ENCODE measurements at regions not wholly inside any gene's neighbourhood (a gene's known extent, or its start where the extent isn't known, plus 50 kb on each side); places are given as distances from the start of the nearest gene placed in this dataset.

DNA sequence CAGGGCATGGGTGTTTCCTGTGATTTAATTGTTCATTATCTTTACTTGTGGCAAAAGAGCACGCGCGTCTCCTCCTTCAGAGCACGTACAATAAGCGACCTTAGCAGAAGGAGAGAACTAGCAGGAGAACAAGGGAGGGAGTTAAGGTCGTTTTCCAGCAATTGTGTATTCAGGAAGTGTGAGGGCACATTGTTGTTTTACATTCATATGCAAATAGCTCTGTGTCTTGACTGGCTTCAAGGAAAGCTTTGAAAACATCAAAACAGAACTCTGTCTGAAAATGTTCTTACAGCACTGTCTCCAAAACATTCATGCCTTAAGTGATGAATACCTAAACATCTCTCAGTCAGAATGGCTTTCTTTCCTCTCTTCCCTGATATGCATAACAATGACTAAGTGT lies 499.1 kb downstream of the ACTR3B start:
- Mint-ChIP-seq H3K36me3 (no peaks in the 10 kb centered on the region), H3K27me3 (ENCODE audit: insufficient read depth, low read depth) (peaks cover 3% of the 10 kb centered on the region), H3K4me1 (no peaks in the 10 kb centered on the region), H3K4me3 (no peak overlapping the region), H3K9me3 (peaks cover 12% of the 10 kb centered on the region), H3K27ac (no peak overlapping the region)
- Histone ChIP-seq H3K27me3 (no peaks in the 10 kb centered on the region), H3F3A (ENCODE audit: low read depth) (no peaks in the 10 kb centered on the region), H3K36me3 (no peaks in the 10 kb centered on the region), H2AFZ (replicated peaks) (no peak overlapping the region), H3K79me2 (ENCODE audit: low read depth) (no peaks in the 10 kb centered on the region), H4K20me1 (ENCODE audit: low read depth) (no peaks in the 10 kb centered on the region), H3K9me3 (ENCODE audit: low read depth) (no peaks in the 10 kb centered on the region), H3K4me3 (no peak overlapping the region), H3K27ac (no peak overlapping the region), H3K4me2 (no peak overlapping the region), H3K4me1 (no peaks in the 10 kb centered on the region), H3K9ac (no peak overlapping the region)
- TF ChIP-seq EZH2 (IDR thresholded peaks at IDR 0.05) (no peak), EZH2phosphoT487 (IDR thresholded peaks at IDR 0.05) (no peak)
- TF ChIP-seq, protein P1, sequence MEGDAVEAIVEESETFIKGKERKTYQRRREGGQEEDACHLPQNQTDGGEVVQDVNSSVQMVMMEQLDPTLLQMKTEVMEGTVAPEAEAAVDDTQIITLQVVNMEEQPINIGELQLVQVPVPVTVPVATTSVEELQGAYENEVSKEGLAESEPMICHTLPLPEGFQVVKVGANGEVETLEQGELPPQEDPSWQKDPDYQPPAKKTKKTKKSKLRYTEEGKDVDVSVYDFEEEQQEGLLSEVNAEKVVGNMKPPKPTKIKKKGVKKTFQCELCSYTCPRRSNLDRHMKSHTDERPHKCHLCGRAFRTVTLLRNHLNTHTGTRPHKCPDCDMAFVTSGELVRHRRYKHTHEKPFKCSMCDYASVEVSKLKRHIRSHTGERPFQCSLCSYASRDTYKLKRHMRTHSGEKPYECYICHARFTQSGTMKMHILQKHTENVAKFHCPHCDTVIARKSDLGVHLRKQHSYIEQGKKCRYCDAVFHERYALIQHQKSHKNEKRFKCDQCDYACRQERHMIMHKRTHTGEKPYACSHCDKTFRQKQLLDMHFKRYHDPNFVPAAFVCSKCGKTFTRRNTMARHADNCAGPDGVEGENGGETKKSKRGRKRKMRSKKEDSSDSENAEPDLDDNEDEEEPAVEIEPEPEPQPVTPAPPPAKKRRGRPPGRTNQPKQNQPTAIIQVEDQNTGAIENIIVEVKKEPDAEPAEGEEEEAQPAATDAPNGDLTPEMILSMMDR (IDR thresholded peaks at IDR 0.05) = no peak
- DNase-seq (ENCODE audit: low spot score) = peak; percentile 3

DNA sequence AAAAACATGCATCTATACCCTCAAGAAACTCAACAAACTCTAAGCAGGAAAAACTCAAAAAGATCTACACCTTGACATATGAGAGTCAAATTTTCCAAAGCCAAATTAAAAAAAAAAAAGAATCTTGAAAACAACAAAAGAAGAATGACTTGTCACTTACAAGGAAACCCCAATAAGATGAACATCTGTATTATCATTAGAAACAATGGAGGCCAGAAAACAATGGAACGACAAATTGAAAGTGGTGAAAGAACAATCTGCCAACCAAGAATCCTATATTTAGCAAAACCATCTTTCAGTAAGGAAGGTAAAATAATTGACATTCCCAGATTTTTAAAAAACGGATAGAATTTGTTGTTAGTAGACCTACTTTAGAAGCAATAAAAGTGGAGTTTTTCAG lies 516.8 kb downstream of the ACTR3B start:
- no peaks in the 10 kb centered on the region for H3K27me3 Mint-ChIP-seq (ENCODE audit: insufficient read depth, low read depth)
- Histone ChIP-seq H3K4me3 (no peak overlapping the region), H3K4me2 (no peak overlapping the region), H3K27me3 (no peaks in the 10 kb centered on the region), H3K9me3 (ENCODE audit: low read depth) (peaks cover 9% of the 10 kb centered on the region), H3K79me2 (ENCODE audit: low read depth) (no peaks in the 10 kb centered on the region), H2AFZ (replicated peaks) (no peak overlapping the region), H4K20me1 (ENCODE audit: low read depth) (no peaks in the 10 kb centered on the region), H3K27ac (no peak overlapping the region), H3K4me1 (no peaks in the 10 kb centered on the region), H3K9ac (no peak overlapping the region), H3F3A (ENCODE audit: low read depth) (no peaks in the 10 kb centered on the region), H3K36me3 (no peaks in the 10 kb centered on the region)
- H3K4me1 Mint-ChIP-seq = no peaks in the 10 kb centered on the region
- H3K27ac Mint-ChIP-seq = no peak overlapping the region
- no peak overlapping the region for H3K4me3 Mint-ChIP-seq
- TF ChIP-seq, protein P1 (IDR thresholded peaks at IDR 0.05) = no peak
- no peak for TF ChIP-seq EZH2 (IDR thresholded peaks at IDR 0.05)
- TF ChIP-seq EZH2phosphoT487 (IDR thresholded peaks at IDR 0.05) = no peak
- no peaks in the 10 kb centered on the region for H3K36me3 Mint-ChIP-seq
- H3K9me3 Mint-ChIP-seq = peaks cover 6% of the 10 kb centered on the region
- no peak for DNase-seq (ENCODE audit: low spot score)

DNA sequence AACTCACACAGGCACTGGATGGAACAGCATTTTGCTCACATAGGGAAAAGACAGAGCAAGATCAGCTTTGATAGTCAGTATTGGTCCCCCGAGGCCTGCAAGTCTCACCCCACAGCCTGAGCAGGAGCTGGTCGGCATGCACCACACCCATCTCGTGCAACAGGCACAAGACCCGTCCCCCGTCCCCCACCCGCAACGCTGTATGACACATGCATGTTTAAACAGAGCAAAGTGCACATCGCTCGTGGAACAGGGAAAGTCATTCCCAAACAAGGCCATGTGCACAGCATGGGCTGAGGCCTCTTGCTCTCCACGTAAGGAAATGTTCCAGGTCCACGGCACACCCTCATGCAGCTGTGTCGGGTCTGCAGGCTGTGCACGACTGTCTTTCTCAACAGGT lies 527.2 kb downstream of the ACTR3B start:
- no peak overlapping the region for H3K9ac ChIP-seq
- peaks cover 3% of the 10 kb centered on the region for H3K4me1 Mint-ChIP-seq
- no peak overlapping the region for H3K27ac Mint-ChIP-seq
- H3F3A ChIP-seq (ENCODE audit: low read depth) = no peaks in the 10 kb centered on the region
- no peaks in the 10 kb centered on the region for H3K79me2 ChIP-seq (ENCODE audit: low read depth)
- H3K9me3 ChIP-seq (ENCODE audit: low read depth) = peaks cover 6% of the 10 kb centered on the region
- no peaks in the 10 kb centered on the region for H3K36me3 Mint-ChIP-seq
- no peak overlapping the region for H2AFZ ChIP-seq (replicated peaks)
- H4K20me1 ChIP-seq (ENCODE audit: low read depth) = no peaks in the 10 kb centered on the region
- no peaks in the 10 kb centered on the region for H3K27me3 ChIP-seq
- H3K36me3 ChIP-seq = no peaks in the 10 kb centered on the region
- H3K9me3 Mint-ChIP-seq = peaks cover 3% of the 10 kb centered on the region
- DNase-seq (ENCODE audit: low spot score) = no peak
- H3K4me2 ChIP-seq = no peak overlapping the region
- TF ChIP-seq EZH2phosphoT487 (IDR thresholded peaks at IDR 0.05) (no peak), EZH2 (IDR thresholded peaks at IDR 0.05) (no peak)
- TF ChIP-seq, protein P1 (IDR thresholded peaks at IDR 0.05) = no peak
- H3K4me3 ChIP-seq = no peak overlapping the region
- no peak overlapping the region for H3K4me3 Mint-ChIP-seq
- H3K27ac ChIP-seq = no peak overlapping the region
- H3K4me1 ChIP-seq = no peaks in the 10 kb centered on the region
- no peaks in the 10 kb centered on the region for H3K27me3 Mint-ChIP-seq (ENCODE audit: insufficient read depth, low read depth)

All from neural progenitor cell (in vitro differentiated cells).